HG03064 (cell line): ENCODE measurements at regions not wholly inside any gene's neighbourhood (a gene's known extent, or its start where the extent isn't known, plus 50 kb on each side); places are given as distances from the start of the nearest gene placed in this dataset.

Experiments used
- ATAC-seq: cut with Tn5 transposase; IDR thresholded peaks from one replicate; pipeline ENCODE4 v1.9.1; 2021; ENCODE audit warnings: low read depth; ENCODE audit not compliant: unreplicated experiment

DNA sequence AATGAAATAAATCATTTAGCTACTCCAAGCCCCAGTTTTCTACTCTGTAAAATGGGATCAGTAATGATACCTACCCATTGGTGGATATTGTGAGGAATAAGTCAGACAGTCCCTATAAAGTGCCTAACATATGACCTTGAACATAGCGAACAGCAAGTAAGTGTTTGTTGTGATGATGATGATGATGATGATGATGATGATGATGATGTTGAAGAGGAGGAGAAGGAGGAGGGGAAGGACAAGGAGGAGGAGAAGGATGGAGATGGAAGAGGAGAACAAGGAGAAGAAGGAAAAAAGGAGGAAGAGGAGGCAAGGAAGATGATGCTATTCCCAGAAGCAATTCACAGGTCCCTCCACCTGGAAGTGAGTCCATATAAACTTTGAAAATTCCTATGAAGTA lies 264.3 kb downstream of the MAFB start:
- no peak for ATAC-seq

DNA sequence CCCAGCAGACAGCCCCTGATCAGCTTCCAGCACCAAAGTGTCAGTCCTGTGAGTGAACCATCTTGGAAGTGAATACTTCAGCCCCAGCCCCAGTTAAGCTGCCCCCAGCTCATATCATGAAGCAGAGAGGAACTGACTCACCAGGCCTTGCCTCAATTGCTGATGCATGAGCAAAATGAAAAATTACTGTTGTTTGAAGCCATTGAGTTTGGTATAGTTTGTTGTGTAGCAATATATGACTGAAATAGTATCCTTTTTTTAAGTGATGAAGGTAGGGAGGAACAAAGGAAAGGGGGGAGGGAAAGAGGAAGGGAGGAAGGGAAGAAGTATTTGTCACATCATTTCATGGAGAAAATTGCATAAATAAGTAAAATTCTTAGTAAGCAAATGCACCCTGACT lies 266.4 kb downstream of the MAFB start:
- ATAC-seq, result no peak

DNA sequence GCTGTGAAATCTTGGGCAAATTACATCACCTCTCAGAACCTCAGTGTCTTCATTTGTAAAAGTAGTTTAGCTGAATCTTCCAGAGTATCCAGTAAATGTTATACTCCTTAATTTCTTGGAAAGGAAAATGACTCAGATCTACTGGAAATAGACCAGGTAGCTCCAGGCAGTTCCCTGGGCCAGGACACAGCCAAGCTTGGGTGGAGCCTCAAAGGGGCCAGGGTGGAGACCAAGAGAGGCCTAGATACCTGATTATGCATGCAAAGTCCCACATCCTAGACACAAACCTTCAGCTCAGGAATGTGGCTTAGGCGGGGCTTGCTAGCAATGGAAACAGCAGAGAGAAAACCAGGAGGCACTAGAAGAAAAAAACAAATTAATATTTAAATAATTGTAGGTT lies 272.8 kb downstream of the MAFB start:
- no peak for ATAC-seq

DNA sequence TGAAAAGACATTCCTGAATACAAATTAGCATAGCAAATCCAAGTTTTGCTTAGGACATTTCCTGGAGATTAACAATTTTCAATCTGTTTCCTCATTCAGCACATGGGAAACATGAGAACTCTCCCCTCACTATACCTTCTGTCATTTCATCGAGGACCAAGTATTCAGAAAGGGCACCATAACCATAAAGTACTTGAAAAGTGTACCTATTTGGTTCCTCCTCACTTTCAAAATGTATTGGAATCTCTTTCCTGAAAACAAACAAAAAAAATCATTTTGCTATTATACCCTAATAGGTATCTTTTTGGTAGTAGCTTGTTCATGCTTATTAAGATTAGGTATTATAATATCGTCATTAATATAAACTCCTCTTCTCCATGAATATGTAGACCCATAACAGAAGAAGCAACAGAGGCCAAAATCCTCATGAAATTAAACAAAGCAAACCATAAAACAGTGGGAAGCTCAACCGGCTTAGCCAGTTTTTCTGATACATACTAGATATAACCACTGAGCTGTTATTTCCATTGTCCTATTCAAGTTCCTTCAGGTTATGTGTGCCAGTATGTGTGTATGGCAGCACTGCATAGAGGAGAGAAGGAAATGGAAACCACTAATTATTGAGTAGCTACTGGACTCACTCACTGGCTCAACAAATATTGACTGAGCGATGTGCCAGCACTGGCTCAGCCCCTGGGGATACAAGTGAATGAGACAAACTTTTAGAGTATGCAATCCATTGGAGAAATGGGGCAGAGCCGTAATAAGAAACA lies 274.0 kb downstream of the MAFB start:
- ATAC-seq, result no peak

DNA sequence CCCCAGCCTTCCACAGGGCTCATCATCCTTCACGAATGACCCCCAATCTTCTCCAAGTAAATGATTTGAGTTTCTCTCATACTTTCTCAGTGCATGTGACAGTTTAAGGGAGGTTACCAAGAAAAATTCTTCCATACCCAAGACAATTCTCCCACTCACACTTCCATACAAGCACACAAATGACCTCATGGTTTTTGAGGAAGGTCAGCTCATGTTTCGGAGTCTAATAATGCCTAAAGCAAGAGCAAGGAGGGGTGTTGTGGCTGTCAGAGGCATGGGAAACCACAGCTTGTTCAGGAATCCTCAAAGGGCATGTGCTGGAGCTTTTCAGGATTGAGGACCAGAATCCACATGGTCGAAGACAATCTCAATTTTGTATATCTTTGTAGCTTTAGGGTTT lies 279.0 kb downstream of the MAFB start:
- ATAC-seq, result no peak

DNA sequence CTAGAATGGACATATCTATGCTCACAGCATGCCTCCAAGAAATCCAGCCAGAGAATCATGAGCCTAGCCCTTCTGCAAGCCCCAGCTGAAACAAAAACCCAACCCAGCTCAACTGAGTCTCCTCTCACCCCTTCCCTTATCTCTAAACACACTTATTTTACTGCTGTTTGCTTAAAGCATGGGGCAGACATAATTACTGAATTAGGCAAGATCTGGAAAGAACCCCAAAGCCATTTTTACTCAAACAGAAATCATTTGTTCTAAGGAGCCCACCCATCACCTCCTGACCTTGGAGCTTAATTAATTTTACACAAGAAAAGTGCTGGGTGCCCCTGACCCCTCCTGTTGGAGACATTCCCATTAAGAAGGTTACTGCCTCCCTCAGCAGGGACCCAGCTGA lies 291.6 kb downstream of the MAFB start:
- no peak for ATAC-seq

DNA sequence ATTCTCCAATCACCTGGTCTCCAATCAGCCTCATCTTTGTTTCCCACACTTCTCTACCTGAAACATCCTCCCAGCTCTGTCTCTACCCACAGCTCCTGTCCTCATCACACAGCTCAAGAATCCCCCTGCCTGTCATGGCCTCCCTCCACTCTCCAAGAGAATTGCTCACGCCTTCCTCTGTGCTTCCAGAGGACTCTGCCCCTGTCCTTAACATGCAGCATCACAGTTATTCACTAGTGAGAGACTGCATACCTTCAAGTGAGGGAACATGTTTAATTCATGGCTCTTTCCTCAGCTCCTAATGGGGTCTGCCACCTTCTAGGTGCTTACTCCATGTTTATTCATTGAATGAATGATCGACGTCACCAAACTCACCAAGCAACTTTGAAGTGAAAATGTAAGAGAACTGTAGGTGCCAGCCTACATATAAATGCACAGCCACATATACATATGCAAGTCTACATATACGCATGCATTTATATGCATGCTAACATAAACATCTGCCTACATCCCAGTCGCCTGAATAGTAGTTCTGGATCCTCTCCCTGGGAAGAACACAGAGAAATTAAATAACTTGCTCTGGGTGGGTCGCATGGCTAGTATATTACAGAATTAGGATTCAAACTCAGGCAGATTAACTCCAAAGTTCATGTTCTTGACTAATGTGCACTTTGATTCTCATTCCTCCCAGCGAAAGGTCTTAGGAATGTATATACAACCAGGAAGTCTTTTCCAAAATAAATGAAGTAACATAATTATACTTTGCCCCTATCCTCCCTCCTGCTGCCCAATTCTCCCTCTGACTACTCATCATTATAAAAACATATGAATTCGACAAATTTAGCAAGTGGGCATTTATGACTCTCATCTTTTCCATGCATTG lies 295.6 kb downstream of the MAFB start:
- no peak for ATAC-seq

DNA sequence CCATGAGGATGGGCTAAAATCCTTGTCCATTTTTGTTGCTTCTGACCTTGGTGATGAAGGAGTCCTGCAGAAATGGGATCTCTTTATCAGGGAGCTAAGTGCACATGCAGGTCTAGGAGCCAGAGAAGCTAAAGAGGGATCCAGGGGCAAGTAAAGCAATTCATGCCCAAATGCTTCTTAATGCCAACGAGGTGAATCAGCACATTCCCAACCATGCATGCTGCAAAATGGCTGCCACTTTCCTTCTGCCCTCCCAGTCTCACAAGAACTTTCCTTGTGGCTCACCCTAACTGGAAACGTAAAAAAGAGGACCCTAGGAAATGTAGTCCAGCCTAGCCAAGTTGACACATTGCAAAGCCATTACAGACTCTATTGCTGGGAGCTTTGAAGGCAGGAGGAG lies 298.4 kb downstream of the MAFB start:
- ATAC-seq, result no peak

DNA sequence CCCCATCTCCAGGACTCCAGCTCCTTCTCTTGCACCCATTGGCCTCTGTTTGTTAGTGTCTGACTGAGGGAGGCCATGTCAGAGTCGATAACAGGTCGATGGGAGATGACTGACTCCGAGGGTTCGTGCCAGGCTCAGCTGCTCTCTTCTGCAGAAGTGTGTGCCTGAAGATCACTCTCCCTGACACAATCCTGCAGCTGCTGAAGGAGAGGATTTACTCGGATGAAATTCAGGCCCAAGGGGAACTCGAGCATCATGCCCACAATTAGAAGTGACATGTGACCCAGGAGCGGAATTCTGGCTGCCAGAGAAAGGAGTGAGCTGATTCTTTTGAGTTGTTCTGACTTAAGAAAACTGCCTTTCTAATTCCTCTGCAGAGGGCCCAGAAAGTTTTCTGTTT lies 318.2 kb downstream of the MAFB start:
- ATAC-seq, result no peak

DNA sequence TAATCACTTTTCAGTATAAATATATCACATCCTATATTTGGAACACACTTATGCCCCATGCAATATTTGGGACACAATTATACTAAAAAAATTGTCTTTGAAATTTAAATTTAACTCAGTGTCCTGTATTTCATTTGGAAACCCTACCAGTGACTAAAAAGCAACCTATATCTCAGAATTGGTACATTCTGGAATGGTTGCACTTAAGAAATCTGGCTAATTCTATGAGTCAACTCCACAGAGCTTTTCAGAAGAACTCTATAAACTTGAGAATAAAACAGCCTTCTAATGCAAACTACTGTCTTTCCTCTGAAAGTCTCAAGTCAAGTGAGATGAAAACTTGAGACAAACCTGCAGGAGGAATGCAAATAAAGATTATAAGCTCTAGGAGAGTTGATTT lies 320.2 kb downstream of the MAFB start:
- no peak for ATAC-seq

DNA sequence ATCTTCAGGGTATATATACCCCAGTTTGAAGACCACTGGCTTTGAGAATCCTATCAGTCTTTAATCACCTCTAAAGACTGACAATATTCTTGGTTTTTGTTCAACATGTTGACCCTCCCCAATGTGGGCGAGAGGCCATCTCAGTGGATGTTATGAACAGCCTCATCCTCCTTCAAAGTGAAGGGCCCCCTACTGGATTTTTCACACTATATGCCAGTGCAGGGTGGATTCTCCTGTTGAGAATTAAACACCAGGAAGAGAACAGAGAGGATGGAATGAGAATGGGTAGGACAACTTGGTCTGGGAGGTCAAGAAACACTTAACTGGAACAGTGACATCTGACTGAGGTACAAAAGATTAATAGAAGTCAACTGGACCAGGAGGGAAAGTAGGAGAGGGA lies 327.1 kb downstream of the MAFB start:
- ATAC-seq, result no peak

DNA sequence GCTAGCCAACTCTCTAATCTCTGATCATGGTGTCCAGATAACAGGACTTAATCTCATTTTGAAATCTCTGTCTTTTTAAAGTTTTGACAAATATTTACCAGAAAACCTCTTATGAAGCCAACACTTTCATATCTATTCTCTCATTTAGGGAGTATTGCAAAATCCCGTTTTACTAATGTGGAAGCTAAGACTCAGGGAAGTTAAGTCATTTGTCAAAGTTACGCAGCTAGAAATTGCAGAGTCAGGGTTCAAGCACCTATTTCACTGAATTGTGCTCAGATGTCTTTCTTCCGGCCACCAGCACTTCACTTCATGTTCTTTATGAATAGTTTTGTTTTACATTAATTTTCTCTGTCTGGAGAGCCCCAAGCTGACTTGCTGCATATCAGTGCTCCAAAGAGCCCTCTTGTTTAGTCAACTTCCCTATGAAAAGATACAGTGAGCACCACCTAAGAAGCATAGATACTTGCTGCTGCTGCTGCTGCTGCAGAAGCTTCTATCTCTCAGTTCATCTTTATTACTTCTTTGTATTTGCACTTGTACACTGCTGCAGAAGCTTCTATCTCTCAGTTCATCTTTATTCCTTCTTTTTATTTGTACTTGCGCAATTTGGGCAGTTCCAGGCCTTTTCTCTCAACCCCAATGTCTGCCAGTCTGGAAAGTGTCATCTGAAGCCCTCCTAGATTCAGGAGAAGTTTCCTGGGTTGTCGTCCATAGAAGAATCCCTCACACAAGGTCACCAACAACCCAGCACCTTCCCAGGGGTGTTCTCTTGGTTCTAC lies 329.7 kb downstream of the MAFB start:
- ATAC-seq, result no peak

DNA sequence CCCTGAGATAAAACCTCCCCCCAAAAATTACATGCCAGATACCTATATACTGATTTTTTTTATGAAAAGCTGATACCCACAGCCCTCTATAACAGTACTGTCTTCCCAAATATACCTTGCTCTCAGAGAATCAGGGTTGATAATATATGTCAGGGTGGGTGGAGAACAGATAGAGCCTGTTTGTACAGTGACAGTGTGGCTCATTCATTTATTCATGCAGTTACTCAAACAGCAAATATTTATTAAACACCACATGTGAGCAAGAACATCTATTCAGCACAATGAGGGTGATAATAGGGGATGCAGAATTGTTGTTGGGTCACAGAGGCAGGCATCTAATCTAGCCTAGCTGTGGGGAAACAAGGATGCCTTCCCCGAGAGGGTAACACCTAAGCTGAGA lies 334.2 kb downstream of the MAFB start:
- no peak for ATAC-seq

DNA sequence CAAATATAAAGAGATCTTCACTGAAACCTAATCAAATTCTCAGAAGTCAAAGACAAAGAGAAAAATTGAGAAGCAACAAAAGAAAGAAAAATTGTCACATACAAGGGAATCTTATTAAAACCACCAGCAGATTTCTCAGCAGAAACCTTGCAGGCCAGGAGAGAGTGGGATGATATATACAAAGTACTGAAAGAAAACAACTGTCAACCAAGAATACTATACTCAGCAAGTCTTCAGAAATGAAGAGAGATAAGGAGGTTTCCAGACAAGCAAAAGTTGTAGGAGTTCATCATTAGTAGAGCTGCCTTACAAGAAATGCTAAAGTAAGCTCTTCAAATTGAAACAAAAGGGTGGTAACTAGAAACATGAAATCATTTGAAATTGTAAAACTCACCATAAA lies 345.6 kb downstream of the MAFB start:
- ATAC-seq, result no peak

DNA sequence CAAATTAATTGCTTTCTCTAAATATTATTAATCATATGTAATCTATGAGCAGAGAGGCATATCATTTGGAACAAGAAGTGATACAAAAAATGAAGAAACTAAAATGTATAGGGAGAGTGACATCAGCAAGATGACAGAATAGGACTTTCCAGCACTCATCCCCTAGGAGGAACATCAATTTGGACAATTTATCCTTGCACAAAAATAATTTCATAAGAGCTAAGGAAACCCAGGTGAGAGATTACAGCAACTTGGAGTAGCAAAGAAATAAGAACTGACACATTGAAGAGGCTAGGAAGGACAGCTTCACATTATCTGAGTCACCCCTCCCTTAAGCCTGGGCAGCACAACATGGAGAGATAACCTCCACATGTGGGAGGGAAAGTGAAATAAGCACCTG lies 347.5 kb downstream of the MAFB start:
- no peak for ATAC-seq

DNA sequence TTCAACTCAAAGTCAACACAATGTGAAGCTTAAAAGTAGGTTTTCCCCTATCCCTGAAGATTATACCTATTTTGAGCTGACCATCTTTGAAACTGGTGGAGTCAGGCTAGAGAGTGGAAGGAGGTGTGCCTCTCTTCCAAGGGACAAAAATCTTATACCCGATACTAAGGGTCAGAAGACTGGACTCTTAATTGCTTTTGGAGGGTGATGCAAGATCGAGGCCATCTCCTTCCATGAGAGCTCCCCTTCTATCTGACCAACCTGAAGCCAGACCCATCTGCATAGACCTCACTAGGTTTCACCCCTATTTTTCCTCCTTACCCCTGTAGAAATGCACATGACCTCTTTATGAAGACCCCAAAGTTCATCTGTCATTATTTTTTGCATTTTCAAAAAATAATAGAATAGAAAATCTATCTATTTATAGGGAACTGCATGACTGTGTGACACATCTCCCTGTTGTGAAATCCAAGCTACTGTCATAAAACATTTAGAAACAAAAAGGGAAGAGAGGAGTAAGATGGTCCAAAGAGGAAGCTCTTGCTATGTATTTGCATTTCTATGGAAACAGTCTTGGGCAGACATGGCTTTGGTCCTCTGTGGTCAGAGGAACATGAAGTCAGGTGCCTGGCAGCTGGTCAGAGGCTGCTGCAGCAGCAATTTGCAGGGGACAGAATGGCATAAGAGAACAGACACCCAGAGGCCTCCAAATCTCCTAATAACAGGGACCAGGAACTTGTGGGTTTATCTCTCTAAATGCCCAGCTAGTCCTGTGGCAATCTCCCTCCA lies 349.2 kb downstream of the MAFB start:
- no peak for ATAC-seq

DNA sequence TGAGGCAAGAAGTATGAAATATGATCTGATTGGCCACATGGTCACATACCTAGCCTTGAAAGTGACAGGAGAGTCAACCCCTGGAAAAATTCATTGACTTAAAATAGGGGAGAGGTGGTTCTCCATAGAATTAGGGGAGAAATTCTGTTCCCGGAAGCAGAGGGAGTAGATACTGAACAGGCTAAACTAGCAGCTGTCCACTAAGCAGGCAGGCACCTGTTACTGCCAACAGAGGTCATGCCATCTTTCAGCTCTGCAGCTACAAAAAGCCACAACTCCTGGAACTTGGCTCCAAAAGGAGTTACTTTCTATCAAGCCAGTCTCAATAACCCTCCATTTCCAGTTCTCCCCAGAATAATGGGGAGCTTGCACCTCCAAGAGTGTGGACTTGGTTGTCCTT lies 352.5 kb downstream of the MAFB start:
- no peak for ATAC-seq

DNA sequence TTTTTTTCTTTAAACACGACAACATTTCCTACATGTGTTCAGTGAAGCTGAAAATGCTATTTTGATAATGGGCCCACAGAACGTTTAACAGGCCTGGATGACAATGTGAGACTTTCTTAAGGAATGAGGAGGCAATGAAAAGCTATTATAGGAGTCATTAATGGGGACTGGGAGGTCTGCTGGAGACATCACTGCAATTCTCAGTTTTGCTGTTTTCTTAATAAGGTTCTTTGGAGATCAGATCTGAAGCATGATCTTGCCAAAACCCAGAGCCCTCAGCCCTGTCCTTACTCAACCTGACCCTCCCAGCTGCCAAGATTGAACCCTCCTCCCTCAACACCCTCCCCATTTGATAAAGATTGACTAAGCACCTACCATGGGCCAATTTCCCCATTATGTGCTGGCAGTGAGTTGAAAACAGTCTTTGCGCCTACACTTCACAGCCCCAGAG lies 353.1 kb downstream of the MAFB start:
- ATAC-seq, result no peak

DNA sequence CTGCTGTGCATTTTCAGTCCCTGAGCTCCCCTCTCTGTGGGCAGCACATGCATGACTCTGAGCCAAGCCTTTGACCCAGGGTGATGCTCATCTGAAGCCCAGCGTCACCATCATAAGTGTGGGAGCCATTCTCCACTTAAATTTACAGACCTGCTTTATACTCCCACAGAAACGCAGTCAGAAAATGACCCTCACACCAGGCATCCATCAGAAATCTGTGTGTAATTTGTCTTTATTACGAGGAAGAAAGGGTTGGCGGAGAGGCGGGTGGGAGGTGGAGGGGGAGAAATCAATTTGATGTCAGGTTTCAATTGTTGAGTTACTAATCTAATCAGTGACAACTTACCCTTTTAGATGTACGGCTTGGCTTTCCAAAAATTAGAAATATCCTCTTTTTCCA lies 353.6 kb downstream of the MAFB start:
- no peak for ATAC-seq

DNA sequence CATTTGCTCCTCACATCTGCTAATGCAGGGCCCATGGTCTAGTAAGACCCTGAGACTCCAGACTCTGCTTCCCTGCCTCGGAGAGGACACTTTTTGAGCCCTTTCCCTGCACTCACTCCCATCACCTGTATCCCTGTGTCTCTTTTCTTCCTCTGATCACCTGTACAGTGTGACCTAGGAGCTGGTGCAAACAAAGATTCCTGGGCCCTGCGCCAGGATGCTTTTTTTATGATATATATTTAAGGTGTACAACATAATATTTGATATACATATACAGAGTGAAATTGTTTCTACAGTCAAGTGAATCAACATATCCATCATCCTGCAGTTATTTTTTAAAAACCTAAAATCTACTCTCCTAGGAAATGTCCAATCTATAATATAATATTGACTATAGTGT lies 355.4 kb downstream of the MAFB start:
- no peak for ATAC-seq
